ENCODE measurements at regions not wholly inside any gene's neighbourhood (a gene's known extent, or its start where the extent isn't known, plus 50 kb on each side); places are given as distances from the start of the nearest gene placed in this dataset.

- Histone ChIP-seq H3K27ac (no peak overlapping the region), H3K4me3 (replicated peaks in 1 of 3) (no peak overlapping the region), H3K36me3 (no peaks in the 10 kb centered on the region), H3K4me1 (no peaks in the 10 kb centered on the region), H3K27me3 (no peaks in the 10 kb centered on the region), H3K9me3 (no peaks in the 10 kb centered on the region)
- 83 to 87% methylated on average over 6 of the region's 6 CpGs for WGBS, 2 donors
- DNase-seq = no peak
- intact Hi-C loops (cut with DNase I) = no loop called here
- TF ChIP-seq POLR2A (IDR thresholded peaks at IDR 0.05) = no peak
- no peak for TF ChIP-seq CTCF (IDR thresholded peaks at IDR 0.05)
Measured at GRCh38 chr15:96959501-96959900, 629.0 kb downstream of the NR2F2 start.

GRCh38 chr15:96960711-96961480, 630.4 kb downstream of the NR2F2 start:
- Histone ChIP-seq H3K4me3 (replicated peaks in 1 of 3) (no peak overlapping the region), H3K27me3 (no peaks in the 10 kb centered on the region), H3K9me3 (no peaks in the 10 kb centered on the region), H3K27ac (no peak overlapping the region), H3K4me1 (no peaks in the 10 kb centered on the region), H3K36me3 (no peaks in the 10 kb centered on the region)
- no peak for TF ChIP-seq CTCF (IDR thresholded peaks at IDR 0.05)
- no peak for TF ChIP-seq POLR2A (IDR thresholded peaks at IDR 0.05)
- WGBS, 2 donors = 86 to 89% methylated on average over 4 of the region's 4 CpGs
- intact Hi-C loops (cut with DNase I) = no loop called here
- DNase-seq = no peak

- Histone ChIP-seq H3K36me3 (no peaks in the 10 kb centered on the region), H3K27me3 (no peaks in the 10 kb centered on the region), H3K27ac (no peak overlapping the region), H3K4me1 (no peaks in the 10 kb centered on the region), H3K4me3 (replicated peaks in 1 of 3) (no peak overlapping the region), H3K9me3 (no peaks in the 10 kb centered on the region)
- DNase-seq = no peak
- intact Hi-C loops (cut with DNase I) = no loop called here
- 84 to 90% methylated on average over 3 of the region's 3 CpGs for WGBS, 2 donors
- TF ChIP-seq CTCF (IDR thresholded peaks at IDR 0.05) = no peak
- TF ChIP-seq POLR2A (IDR thresholded peaks at IDR 0.05) = no peak
Measured at GRCh38 chr15:96966554-96966953, 636.1 kb downstream of the NR2F2 start.

- DNase-seq = no peak
- TF ChIP-seq POLR2A (IDR thresholded peaks at IDR 0.05) (no peak), CTCF (IDR thresholded peaks at IDR 0.05) (no peak)
- Histone ChIP-seq H3K4me3 (replicated peaks in 1 of 3) (no peak overlapping the region), H3K27me3 (no peaks in the 10 kb centered on the region), H3K27ac (no peak overlapping the region), H3K36me3 (no peaks in the 10 kb centered on the region), H3K9me3 (no peaks in the 10 kb centered on the region), H3K4me1 (no peaks in the 10 kb centered on the region)
- intact Hi-C loops (cut with DNase I) = no loop called here
- 77 to 81% methylated on average over 18 of the region's 18 CpGs for WGBS, 2 donors
Measured at GRCh38 chr15:96969732-96970710, 639.5 kb downstream of the NR2F2 start.

DNA sequence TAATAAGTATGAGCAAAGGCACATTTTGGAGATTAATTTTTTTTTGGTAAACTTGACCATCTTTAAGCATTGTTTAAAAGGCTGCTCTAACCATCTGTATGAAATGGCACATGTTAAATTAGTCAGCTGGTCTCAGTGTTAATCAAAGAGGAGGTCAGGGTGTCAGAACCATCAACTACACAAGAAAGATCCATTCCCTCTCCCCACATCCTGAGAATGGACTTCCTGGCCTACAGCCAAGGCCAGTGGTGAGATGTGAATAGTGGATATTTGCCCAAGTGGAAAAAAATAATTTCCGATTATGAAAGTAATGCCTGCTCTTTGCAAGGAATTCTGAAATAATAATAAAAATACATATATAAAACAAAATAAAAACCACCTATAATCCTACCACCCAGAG, 641.7 kb downstream of the NR2F2 start:
- intact Hi-C loops (cut with DNase I) = no loop called here
- TF ChIP-seq POLR2A (IDR thresholded peaks at IDR 0.05) (no peak), CTCF (IDR thresholded peaks at IDR 0.05) (no peak)
- Histone ChIP-seq H3K27ac (no peak overlapping the region), H3K4me3 (replicated peaks in 1 of 3) (no peak overlapping the region), H3K9me3 (no peaks in the 10 kb centered on the region), H3K27me3 (no peaks in the 10 kb centered on the region), H3K36me3 (no peaks in the 10 kb centered on the region), H3K4me1 (no peaks in the 10 kb centered on the region)
- no peak for DNase-seq
- WGBS, 2 donors = 37 to 43% methylated on average over 1 of the region's 1 CpG

All from thyroid gland (tissue), 4 donors.